ENCODE measurements at regions not wholly inside any gene's neighbourhood (a gene's known extent, or its start where the extent isn't known, plus 50 kb on each side); places are given as distances from the start of the nearest gene placed in this dataset.

GRCh38 chr5:26148569-26149107 is 889.7 kb downstream of the CDH9 start:
- H3K27me3 Mint-ChIP-seq = no peaks in the 10 kb centered on the region
- DNase-seq = no peak
- no peaks in the 10 kb centered on the region for H3K9me3 ChIP-seq (ENCODE audit: control insufficient read depth, low read length, poor library complexity, severe bottlenecking)
- no peak for ATAC-seq
- H3K4me1 Mint-ChIP-seq = no peaks in the 10 kb centered on the region
- H3K36me3 Mint-ChIP-seq (ENCODE audit: low read depth) = no peaks in the 10 kb centered on the region
- H3K4me3 Mint-ChIP-seq = no peak overlapping the region
- no peak overlapping the region for H3K27ac Mint-ChIP-seq

GRCh38 chr5:26143259-26143658 is 895.1 kb downstream of the CDH9 start:
- no peaks in the 10 kb centered on the region for H3K36me3 Mint-ChIP-seq (ENCODE audit: low read depth)
- DNase-seq (no peak), ATAC-seq (no peak)
- no peaks in the 10 kb centered on the region for H3K9me3 ChIP-seq (ENCODE audit: control insufficient read depth, low read length, poor library complexity, severe bottlenecking)
- H3K4me3 Mint-ChIP-seq = no peak overlapping the region
- no peak overlapping the region for H3K27ac Mint-ChIP-seq
- no peaks in the 10 kb centered on the region for H3K4me1 Mint-ChIP-seq
- H3K27me3 Mint-ChIP-seq = no peaks in the 10 kb centered on the region

GRCh38 chr5:26121338-26121737 is 917.0 kb downstream of the CDH9 start:
- Mint-ChIP-seq H3K4me3 (no peak overlapping the region), H3K27ac (no peak overlapping the region), H3K27me3 (no peaks in the 10 kb centered on the region), H3K4me1 (no peaks in the 10 kb centered on the region), H3K36me3 (ENCODE audit: low read depth) (no peaks in the 10 kb centered on the region)
- no peaks in the 10 kb centered on the region for H3K9me3 ChIP-seq (ENCODE audit: control insufficient read depth, low read length, poor library complexity, severe bottlenecking)
- ATAC-seq (no peak), DNase-seq (no peak)

- Mint-ChIP-seq H3K4me1 (no peaks in the 10 kb centered on the region), H3K36me3 (ENCODE audit: low read depth) (no peaks in the 10 kb centered on the region), H3K27me3 (no peaks in the 10 kb centered on the region), H3K4me3 (no peak overlapping the region), H3K27ac (no peak overlapping the region)
- no peak for ATAC-seq
- peaks cover 2% of the 10 kb centered on the region for H3K9me3 ChIP-seq (ENCODE audit: control insufficient read depth, low read length, poor library complexity, severe bottlenecking)
- DNase-seq = no peak
Observed at GRCh38 chr5:26104175-26104574, 934.2 kb downstream of the CDH9 start.

GRCh38 chr5:26060212-26060611 is 978.2 kb downstream of the CDH9 start:
- no peak for DNase-seq
- Mint-ChIP-seq H3K36me3 (ENCODE audit: low read depth) (no peaks in the 10 kb centered on the region), H3K4me1 (no peaks in the 10 kb centered on the region), H3K4me3 (no peak overlapping the region), H3K27me3 (no peaks in the 10 kb centered on the region), H3K27ac (no peak overlapping the region)
- no peaks in the 10 kb centered on the region for H3K9me3 ChIP-seq (ENCODE audit: control insufficient read depth, low read length, poor library complexity, severe bottlenecking)
- no peak for ATAC-seq

- H3K27ac Mint-ChIP-seq = no peak overlapping the region
- no peak for DNase-seq
- H3K4me3 Mint-ChIP-seq = no peak overlapping the region
- H3K27me3 Mint-ChIP-seq = no peaks in the 10 kb centered on the region
- no peak for ATAC-seq
- H3K4me1 Mint-ChIP-seq = no peaks in the 10 kb centered on the region
- no peaks in the 10 kb centered on the region for H3K9me3 ChIP-seq (ENCODE audit: control insufficient read depth, low read length, poor library complexity, severe bottlenecking)
- H3K36me3 Mint-ChIP-seq (ENCODE audit: low read depth) = no peaks in the 10 kb centered on the region
Observed at GRCh38 chr5:26054594-26054993, 983.8 kb downstream of the CDH9 start.

GRCh38 chr5:26034813-26035212 is 1003.6 kb downstream of the CDH9 start:
- no peak for DNase-seq
- H3K4me3 Mint-ChIP-seq = no peak overlapping the region
- H3K4me1 Mint-ChIP-seq = no peaks in the 10 kb centered on the region
- ATAC-seq = no peak
- H3K9me3 ChIP-seq (ENCODE audit: control insufficient read depth, low read length, poor library complexity, severe bottlenecking) = peaks cover 3% of the 10 kb centered on the region
- no peaks in the 10 kb centered on the region for H3K36me3 Mint-ChIP-seq (ENCODE audit: low read depth)
- no peaks in the 10 kb centered on the region for H3K27me3 Mint-ChIP-seq
- H3K27ac Mint-ChIP-seq = no peak overlapping the region

GRCh38 chr5:26031481-26031880 is 1006.9 kb downstream of the CDH9 start:
- Mint-ChIP-seq H3K27ac (no peak overlapping the region), H3K4me3 (no peak overlapping the region), H3K36me3 (ENCODE audit: low read depth) (no peaks in the 10 kb centered on the region), H3K27me3 (no peaks in the 10 kb centered on the region), H3K4me1 (no peaks in the 10 kb centered on the region)
- ATAC-seq (no peak), DNase-seq (no peak)
- peaks cover 3% of the 10 kb centered on the region for H3K9me3 ChIP-seq (ENCODE audit: control insufficient read depth, low read length, poor library complexity, severe bottlenecking)

GRCh38 chr5:26026044-26026443 is 1012.3 kb downstream of the CDH9 start:
- DNase-seq (no peak), ATAC-seq (no peak)
- Mint-ChIP-seq H3K36me3 (ENCODE audit: low read depth) (no peaks in the 10 kb centered on the region), H3K4me1 (no peaks in the 10 kb centered on the region), H3K27me3 (no peaks in the 10 kb centered on the region), H3K4me3 (no peak overlapping the region), H3K27ac (no peak overlapping the region)
- H3K9me3 ChIP-seq (ENCODE audit: control insufficient read depth, low read length, poor library complexity, severe bottlenecking) = peaks cover 3% of the 10 kb centered on the region

GRCh38 chr5:26024774-26025173 is 1013.6 kb downstream of the CDH9 start:
- Mint-ChIP-seq H3K4me1 (no peaks in the 10 kb centered on the region), H3K36me3 (ENCODE audit: low read depth) (no peaks in the 10 kb centered on the region), H3K27ac (no peak overlapping the region), H3K4me3 (no peak overlapping the region), H3K27me3 (no peaks in the 10 kb centered on the region)
- no peak for DNase-seq
- ATAC-seq = no peak
- H3K9me3 ChIP-seq (ENCODE audit: control insufficient read depth, low read length, poor library complexity, severe bottlenecking) = no peaks in the 10 kb centered on the region

- DNase-seq (no peak), ATAC-seq (no peak)
- no peaks in the 10 kb centered on the region for H3K4me1 Mint-ChIP-seq
Observed at GRCh38 chr5:26023361-26023760, 1015.0 kb downstream of the CDH9 start.

GRCh38 chr5:26014206-26014605 is 1024.2 kb downstream of the CDH9 start:
- Mint-ChIP-seq H3K27me3 (no peaks in the 10 kb centered on the region), H3K4me3 (no peak overlapping the region), H3K4me1 (no peaks in the 10 kb centered on the region), H3K36me3 (ENCODE audit: low read depth) (no peaks in the 10 kb centered on the region), H3K27ac (no peak overlapping the region)
- no peak for ATAC-seq
- no peaks in the 10 kb centered on the region for H3K9me3 ChIP-seq (ENCODE audit: control insufficient read depth, low read length, poor library complexity, severe bottlenecking)
- no peak for DNase-seq

More at GRCh38 chr5:26023361-26023760, 1015.0 kb downstream of the CDH9 start:
- Mint-ChIP-seq H3K4me3 (no peak overlapping the region), H3K27me3 (no peaks in the 10 kb centered on the region), H3K36me3 (ENCODE audit: low read depth) (no peaks in the 10 kb centered on the region), H3K27ac (no peak overlapping the region)
- no peaks in the 10 kb centered on the region for H3K9me3 ChIP-seq (ENCODE audit: control insufficient read depth, low read length, poor library complexity, severe bottlenecking)

- Mint-ChIP-seq H3K27me3 (no peaks in the 10 kb centered on the region), H3K27ac (no peak overlapping the region), H3K36me3 (ENCODE audit: low read depth) (no peaks in the 10 kb centered on the region), H3K4me1 (no peaks in the 10 kb centered on the region), H3K4me3 (no peak overlapping the region)
- no peak for DNase-seq
- H3K9me3 ChIP-seq (ENCODE audit: control insufficient read depth, low read length, poor library complexity, severe bottlenecking) = no peaks in the 10 kb centered on the region
- no peak for ATAC-seq
Observed at GRCh38 chr5:26012078-26012477, 1026.3 kb downstream of the CDH9 start.

GRCh38 chr5:26009742-26010141 is 1028.6 kb downstream of the CDH9 start:
- H3K9me3 ChIP-seq (ENCODE audit: control insufficient read depth, low read length, poor library complexity, severe bottlenecking) = no peaks in the 10 kb centered on the region
- Mint-ChIP-seq H3K4me1 (no peaks in the 10 kb centered on the region), H3K27me3 (no peaks in the 10 kb centered on the region), H3K36me3 (ENCODE audit: low read depth) (no peaks in the 10 kb centered on the region), H3K4me3 (no peak overlapping the region), H3K27ac (no peak overlapping the region)
- no peak for ATAC-seq
- no peak for DNase-seq
